Choroid plexus epithelial cell (primary cell): ENCODE measurements at regions not wholly inside any gene's neighbourhood (a gene's known extent, or its start where the extent isn't known, plus 50 kb on each side); places are given as distances from the start of the nearest gene placed in this dataset.

Experiments used
- DNase-seq: peaks from one replicate; pipeline ENCODE4 v3.0.0-alpha.2; 2010; ENCODE audit warnings: low read depth
- H3K4me3 ChIP-seq: 2 replicates; pipeline ENCODE4 v1.5.1; 2011; ENCODE audit warnings: low read depth, mild to moderate bottlenecking, control low read depth, low read length, moderate library complexity
- TF ChIP-seq, protein P1 (sequence below): conservative IDR thresholded peaks from 2 replicates; pipeline ENCODE4 v1.5.1; 2011; ENCODE audit warnings: low read depth, mild to moderate bottlenecking, control low read depth, inconsistent platforms, low read length, moderate library complexity

DNA sequence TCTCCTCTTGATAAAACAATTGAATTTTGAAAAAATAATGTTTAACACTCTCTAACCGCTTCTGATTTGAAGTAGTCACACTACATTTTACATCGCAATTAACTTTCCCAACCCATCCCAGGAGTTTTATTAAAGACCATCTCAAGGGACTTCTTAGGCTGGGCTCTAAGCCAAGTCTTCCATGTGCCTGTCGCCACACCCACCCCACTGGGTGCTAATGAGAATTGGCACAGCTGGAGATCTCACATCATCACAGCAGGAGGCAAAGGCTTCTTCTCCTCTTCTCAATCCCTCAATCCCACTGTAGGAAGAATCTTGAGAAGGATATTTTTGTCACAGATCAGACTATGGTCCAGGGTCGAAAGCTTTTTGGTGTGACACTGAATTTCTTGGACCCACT, 328.9 kb downstream of the NUF2 start:
- DNase-seq: no peak
- TF ChIP-seq, protein P1, sequence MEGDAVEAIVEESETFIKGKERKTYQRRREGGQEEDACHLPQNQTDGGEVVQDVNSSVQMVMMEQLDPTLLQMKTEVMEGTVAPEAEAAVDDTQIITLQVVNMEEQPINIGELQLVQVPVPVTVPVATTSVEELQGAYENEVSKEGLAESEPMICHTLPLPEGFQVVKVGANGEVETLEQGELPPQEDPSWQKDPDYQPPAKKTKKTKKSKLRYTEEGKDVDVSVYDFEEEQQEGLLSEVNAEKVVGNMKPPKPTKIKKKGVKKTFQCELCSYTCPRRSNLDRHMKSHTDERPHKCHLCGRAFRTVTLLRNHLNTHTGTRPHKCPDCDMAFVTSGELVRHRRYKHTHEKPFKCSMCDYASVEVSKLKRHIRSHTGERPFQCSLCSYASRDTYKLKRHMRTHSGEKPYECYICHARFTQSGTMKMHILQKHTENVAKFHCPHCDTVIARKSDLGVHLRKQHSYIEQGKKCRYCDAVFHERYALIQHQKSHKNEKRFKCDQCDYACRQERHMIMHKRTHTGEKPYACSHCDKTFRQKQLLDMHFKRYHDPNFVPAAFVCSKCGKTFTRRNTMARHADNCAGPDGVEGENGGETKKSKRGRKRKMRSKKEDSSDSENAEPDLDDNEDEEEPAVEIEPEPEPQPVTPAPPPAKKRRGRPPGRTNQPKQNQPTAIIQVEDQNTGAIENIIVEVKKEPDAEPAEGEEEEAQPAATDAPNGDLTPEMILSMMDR: no peak

DNA sequence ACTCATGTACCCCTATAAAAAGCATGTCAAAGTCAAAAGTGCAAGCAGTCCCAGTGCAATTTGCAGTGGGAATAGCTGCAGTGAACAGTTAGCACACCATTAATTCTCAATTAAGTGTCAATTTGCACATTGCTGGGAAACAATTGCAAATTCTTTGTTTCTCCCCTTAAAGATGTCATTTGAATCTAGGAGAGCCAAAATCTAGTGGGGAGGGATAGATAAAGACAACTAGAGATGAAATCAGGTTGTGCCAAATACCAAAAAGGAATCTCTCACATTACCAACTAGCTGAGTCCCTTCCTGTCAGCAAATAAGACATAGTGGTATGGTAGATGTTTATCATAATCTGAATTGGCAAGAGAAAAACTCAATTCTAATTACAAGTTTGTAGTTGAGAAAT, 330.7 kb downstream of the NUF2 start:
- TF ChIP-seq, protein P1: no peak
- no peak overlapping the region for H3K4me3 ChIP-seq
- no peak for DNase-seq

More for the DNA sequence above, 328.9 kb downstream of the NUF2 start:
- no peak overlapping the region for H3K4me3 ChIP-seq

DNA sequence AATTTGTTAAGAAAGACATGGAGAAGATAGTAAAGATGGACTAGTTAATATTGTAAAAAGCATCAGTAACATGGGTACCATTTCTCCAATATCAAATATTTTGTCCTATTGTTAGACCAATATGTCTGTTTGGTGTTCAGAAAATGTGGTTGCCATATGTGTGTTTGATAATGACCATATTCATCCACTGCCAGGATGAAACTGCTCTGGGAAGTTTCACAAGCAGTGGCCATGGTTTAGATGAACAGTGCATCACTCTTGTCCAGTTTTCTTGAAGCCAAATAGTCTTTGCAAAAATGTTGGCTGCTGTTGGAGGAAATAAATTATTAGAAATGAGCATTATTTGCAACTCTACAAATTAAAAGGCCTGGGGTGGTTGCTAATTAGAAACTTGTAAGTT, 333.8 kb downstream of the NUF2 start:
- DNase-seq: no peak
- TF ChIP-seq, protein P1: no peak
- H3K4me3 ChIP-seq: no peak overlapping the region

DNA sequence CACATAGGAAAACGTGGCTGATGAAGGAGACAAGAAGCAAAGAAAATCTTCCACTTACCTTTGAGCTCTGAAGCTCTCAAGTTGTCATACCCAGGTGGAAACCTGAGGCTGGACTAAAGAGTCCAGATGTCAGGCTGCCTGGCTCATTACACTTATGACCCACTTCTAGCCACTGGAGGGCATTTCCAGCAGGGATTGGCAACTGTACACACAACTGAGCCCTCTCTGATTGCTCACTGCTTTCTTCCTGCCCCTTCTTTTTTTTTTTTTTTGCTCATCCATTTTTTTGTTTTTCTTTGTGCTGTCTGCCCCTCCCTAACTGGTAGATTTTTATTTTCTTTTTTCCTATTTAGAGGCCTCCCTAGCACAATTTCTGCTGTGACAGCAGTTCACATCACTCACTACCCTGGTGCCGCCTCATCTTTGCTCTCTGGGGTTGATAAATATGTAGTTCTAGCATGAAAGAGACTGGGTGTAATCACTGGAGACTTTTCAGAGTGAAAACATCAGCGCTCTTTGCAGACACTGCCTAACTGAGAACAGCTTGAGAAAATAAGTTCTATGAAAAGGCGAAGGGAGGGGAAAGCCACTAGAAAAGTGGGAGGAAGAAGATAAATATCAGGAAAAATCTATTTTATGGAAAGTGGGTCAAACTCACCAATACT, 334.5 kb downstream of the NUF2 start:
- DNase-seq: no peak
- TF ChIP-seq, protein P1: no peak
- H3K4me3 ChIP-seq: no peak overlapping the region

DNA sequence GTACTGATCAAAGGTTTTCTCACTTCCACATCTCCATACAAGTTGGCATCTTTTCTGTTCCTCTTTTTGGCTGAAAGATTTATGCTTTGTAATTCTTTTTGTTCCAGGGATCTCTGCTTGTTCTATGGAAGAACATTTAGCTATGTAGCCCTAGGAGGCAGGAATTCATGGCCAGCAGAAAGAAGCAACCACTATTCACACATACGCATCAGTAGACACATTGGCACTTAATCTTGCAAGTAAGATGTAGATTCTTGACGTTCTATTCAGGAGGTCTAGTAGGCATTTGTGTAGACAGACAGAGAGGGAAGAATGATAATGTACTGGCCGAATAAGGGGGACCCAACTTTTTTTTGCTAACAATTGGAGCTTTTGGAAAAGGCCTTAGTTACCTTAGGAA, 336.0 kb downstream of the NUF2 start:
- TF ChIP-seq, protein P1: no peak
- no peak overlapping the region for H3K4me3 ChIP-seq
- DNase-seq: no peak

DNA sequence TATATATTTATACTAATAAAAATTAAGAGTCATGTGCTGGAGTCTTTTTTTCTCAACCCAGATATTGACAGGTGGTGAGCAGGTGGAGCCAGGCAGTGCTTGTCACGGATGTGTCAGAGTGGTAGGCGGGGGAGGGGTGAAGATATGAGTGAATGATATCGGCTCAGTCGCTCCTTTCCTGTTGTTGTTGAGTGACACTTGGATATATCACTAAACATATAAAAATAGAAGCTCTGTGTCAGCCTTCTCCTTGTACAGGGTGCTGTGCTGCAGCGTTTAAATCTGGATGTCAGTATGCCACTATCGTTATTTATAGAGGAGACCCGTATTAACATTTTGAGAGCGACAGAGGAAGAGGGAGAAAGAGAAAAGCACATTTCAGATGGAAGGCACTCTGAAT, 339.6 kb downstream of the NUF2 start:
- DNase-seq: no peak
- TF ChIP-seq, protein P1: no peak
- H3K4me3 ChIP-seq: no peak overlapping the region

DNA sequence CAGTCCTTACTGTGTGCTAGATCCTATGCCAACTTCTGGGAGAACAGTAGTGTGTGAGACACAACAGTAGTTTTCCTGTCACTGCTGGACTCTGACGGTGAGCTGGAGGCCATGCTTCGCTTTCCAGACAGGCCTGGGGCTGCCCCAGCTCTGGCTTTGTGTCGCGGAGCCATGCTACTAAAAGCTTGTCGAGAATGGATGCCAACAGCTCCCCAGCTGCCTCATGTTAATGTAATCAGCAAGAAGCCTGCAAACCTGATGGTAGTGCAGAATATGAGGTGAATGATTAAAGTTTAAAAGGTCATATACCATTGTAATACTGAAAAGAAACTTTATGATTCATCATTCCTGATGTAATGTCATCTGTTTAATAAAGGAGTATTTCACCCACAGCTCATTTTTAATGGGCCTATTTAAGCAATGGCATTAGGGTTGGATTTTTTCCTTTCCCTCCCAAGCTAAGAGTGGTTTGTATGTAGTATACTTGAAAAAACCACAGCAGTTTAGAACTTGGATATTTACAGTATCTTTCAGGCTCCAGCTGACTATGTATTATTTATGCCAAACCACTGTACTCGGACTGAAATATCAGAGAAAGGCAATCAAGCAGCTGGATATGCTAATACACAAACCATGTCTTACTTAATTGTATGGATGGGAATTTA, 343.0 kb downstream of the NUF2 start:
- TF ChIP-seq, protein P1: no peak
- DNase-seq: no peak
- no peak overlapping the region for H3K4me3 ChIP-seq
